ENCODE measurements at regions not wholly inside any gene's neighbourhood (a gene's known extent, or its start where the extent isn't known, plus 50 kb on each side); places are given as distances from the start of the nearest gene placed in this dataset.

DNA sequence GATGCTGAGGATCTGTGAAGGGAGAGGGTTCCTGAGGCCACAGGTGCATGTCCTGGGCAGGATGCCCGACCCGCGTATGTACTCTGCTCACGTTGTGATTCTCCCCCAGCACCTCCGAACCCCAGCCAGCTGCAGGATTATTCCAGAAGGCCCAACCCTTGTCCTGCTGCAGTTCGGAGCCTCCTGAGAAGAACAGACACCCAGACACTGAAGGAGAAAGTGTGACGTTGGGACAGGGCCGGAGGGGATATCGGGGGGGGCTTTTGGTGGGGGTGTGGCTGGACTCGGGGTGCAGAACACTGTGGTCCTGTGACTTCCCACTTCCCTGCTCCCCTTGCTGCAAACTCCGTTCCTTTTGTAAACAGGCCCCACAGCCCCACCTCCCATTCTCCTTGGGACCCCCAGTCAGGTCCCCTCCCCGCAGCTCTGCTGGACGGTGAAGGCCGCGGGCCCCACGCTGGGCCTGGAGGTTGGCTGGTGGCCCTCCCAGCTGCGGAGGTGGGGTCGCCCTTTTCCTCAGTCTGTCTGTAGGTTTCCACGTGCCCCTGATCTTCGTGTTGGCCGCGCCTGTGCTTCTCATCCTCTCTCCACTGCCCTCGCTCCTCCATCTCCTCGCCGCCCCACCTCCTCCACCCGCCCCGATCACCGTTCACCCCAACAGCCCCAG, 83.0 kb upstream of the ADRA2C start:
- DNase-seq = no peak

GRCh38 chr4:3682236-3683076, 83.7 kb upstream of the ADRA2C start:
- no peak for DNase-seq

DNA sequence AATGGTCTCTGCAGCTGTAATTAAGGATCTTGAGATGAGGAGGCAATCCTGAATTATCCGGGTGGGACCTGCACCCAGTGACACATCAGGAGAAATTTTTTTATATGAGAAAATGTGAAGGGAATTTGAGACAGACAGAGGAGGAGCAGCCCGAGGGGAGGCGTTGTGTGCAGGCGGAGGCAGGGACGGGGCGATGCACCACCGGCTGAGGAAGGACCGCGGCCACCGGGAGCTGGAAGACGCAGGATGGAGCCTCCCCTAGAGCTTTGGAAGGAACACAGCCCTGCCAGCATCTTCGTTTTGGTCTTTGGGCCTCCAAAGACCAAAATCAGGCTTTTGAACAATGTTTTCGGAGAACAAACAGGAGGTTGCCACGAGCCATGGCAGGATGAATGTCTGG, 85.0 kb upstream of the ADRA2C start:
- no peak for DNase-seq

GRCh38 chr4:3680656-3681055, 85.5 kb upstream of the ADRA2C start:
- DNase-seq = no peak

- DNase-seq = no peak
These were observed 86.3 kb upstream of the ADRA2C start for GRCh38 chr4:3679851-3680311.

DNA sequence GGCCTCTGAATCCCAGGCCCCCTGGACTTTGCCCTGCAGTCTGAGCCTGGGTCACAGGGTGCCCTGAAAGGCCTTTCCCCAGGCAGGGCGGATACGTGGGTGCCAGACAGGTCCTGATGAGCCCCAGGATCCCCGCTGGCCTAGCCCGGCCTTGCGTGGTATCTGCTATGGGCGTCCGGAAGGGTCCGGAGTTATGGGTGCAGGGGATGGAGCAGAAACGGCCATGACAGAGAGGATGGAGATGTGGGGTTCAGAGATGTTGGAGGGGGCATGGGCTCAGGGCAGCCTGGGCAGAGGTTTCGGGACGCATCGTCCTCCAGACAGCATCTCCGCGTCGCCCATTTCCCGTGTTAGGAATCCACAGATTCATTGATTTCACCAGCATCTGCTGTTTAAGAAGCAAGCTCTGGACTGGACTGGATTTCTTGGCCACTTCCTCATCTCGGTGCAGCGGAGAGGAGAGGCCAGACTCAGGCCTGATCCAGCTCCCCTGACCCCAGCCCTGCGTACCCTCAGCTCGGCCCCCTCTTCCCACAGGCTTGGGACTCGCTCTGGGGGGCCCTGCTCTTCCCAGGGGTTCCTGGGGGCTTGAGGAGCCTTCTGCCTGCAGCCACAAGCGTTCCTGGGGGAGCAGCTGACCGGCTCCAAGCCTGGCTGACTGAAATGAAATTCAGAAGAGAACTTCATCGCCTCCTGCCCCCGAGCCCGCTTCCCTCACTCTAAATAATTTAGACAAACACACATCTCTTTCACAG, 86.9 kb upstream of the ADRA2C start:
- DNase-seq = no peak

- peak; percentile 10 for DNase-seq
These were observed 88.5 kb upstream of the ADRA2C start for GRCh38 chr4:3677748-3678070.

DNA sequence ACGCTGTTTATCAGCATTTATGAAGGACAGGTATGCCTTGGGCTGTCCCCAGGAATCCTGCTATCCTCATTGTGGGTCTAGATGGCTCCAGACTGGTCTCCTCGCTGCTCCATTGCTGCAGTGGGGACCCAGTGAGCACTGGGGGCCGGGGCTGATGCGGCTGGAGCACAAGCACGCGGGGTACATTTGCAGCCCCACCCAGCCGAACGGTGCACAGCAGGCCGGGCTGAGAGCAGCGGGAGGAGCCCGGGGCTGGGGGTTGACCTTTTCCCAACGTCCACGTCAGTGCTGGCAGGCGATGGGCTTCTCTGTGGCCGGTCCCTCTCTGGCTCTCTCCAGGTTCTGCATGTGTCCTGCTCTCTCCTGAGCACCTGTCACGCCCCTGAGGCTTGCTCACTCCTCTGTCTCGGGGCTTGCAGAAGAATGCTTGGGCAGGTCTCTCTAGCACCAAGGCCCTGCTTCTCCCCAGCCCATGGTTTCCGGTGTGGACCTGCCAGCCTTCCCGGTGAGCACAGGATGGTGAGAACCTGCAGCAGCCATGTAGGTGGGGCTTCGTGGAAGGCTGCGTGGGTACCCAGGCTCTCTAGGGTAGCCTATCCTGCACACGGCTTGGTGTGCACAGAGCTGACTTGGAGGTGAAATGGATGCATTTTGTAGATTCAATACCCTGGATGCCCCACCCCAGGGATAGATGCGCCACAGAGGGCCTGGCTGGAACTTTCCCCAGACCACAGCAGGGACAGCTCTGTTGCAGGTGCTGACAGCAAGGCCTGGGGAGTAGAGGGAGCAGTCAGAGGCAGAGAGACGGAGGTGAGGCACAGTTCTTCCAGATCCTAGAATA, 89.1 kb upstream of the ADRA2C start:
- DNase-seq = no peak

GRCh38 chr4:3676196-3676595, 90.0 kb upstream of the ADRA2C start:
- DNase-seq = no peak

DNA sequence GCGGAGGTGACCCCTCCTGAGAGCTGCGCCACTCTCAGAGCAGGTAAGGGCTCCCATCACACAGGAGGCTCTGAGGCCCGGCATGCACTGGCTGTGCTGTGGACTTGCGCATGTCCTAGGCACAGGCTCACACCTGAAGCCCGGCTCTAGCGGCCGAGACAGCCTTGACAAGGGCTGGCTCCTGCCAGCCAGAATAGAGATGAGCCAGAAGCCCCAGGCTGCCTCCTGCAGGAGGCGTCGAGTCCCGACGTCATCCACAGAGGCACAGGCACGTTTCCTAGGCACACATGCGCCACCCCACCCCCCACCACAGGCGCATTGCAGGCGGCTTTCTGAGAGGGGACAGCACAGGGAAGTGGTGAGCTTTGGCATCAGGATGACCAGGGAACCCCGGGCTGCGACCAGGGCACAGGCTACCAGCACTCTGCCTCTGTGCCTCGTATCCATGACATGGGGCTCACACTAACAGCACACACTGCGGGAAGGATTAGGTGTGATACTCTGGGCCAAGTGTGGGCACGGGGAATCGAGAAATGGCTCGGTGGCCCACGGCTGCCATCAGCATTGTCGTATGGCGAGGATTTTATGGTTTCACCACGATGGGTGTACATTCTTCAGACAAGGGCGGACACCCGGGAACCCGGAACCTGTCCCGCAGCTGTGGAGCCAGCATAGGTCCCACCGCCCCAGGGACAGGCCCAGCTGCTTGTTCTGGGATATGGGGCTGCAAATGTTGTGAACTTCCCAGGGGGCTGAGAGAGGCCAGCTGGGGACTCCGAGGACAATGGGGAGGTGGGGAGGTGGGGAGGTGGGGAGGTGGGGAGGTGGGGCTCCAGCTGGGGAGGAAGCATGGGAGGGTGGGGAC, 90.7 kb upstream of the ADRA2C start:
- DNase-seq = no peak

- DNase-seq = no peak
These were observed 91.7 kb upstream of the ADRA2C start for GRCh38 chr4:3674479-3674851.

GRCh38 chr4:3673716-3674478, 92.3 kb upstream of the ADRA2C start:
- DNase-seq = no peak

GRCh38 chr4:3673176-3673575, 93.0 kb upstream of the ADRA2C start:
- DNase-seq = no peak

- no peak for DNase-seq
These were observed 93.7 kb upstream of the ADRA2C start for GRCh38 chr4:3672465-3672831.

DNA sequence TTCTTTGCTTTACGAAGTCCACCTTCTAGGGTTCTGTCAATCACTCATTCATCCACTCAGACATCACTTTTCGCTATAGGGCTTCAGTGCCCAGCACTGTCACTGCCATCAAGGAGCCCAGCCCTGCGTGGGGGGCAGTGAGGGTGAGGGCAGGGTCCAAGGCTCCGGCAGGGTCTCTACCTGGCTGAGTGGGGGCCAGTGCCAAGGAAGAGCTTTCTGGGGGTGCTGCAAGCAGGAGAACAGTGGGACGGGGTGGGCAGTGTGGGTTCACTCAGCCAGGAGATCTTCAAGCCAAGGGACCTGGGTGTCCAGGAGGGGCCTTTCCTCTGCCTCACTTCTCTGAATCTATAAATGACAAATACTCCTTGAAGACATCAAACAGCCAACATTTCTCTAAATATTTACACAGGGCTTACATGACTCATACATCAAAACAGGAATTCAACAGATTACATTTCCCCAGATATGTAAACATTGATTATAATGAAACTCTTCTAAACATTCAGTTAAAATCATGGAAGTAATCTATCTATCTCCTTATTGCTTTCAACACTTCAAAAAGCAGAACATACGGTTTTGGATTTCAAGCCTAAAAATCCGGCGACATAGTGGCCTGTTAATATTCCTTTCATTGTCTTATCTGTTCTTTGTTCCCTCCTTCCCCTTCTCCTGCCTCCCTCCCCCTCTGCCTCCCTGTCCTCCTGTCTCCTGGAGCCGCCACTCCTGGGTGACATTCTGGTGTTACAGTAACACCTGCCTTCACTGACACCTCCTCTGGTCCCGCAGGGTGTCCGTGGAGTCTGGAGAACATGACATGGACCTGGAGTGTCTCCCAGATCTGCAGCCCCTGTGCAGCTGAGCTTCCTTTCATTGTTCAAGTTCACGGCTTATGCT, 94.4 kb upstream of the ADRA2C start:
- DNase-seq = no peak

DNA sequence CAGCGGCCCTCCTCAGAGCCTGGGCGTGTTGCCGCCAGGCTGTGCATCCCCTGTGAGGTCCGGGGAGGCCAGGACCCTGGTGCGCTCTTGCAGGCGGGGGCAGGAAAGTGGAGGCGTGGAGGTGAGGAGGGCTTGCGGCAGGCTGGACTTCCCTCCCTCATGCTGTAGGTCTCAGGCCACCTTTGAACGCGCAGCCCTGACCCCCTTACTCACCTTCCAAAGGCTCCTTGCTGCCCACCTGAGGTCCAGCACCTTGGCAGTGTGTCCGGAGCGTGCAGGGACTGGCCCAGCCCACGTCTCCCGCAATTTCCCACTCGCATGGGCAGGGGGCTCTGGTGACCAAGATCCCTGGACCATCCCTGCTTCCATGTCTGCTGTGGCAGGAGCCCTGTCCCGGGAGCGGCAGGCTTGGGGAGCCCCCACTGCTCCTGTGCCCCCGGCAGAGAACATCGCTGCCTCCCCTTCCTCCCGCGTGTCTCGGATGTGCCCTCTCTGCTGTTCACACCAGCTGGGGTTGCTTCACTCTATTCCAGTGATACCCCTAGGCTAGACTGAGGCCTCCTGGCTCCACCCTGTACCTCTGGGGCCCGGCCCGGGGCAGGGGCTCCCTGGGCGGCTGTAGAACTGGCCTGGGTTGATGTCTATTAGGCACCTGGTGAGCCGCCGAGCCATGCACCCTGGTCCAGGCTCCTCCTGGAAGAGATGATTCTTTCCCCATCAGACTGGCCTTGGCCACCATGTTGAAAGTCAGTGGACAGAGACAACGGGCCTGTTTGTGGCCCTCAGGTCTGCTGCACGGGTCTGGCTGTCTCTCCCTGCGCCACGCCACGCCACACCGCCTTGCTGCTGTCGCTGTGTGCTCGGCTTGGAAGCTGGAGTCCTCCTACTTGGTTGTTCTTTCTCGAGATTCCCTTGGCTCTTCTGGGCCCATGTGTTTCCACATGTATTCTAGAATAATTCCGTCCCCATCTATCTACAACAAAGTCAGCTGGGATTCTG, 95.4 kb upstream of the ADRA2C start:
- no peak for DNase-seq

DNA sequence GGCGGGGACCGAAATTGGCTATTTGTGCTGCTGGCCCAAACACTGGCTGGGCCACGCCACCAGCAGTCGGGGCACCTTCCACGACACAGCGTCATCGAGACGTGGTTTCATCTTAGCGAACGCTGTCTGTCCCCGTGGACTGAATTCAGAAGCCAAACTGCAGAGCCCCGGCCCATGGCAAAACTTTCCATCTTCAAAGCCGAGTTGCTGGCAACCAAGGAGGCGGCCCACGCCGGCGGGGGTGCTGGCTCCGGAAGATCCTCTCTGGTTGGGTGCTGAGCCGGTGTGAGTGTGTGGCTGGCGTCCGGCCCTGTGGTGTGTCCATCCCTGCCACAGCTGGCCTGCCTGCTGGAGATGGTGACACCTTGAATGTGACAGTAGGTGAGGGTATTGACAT, 96.6 kb upstream of the ADRA2C start:
- DNase-seq = no peak

DNA sequence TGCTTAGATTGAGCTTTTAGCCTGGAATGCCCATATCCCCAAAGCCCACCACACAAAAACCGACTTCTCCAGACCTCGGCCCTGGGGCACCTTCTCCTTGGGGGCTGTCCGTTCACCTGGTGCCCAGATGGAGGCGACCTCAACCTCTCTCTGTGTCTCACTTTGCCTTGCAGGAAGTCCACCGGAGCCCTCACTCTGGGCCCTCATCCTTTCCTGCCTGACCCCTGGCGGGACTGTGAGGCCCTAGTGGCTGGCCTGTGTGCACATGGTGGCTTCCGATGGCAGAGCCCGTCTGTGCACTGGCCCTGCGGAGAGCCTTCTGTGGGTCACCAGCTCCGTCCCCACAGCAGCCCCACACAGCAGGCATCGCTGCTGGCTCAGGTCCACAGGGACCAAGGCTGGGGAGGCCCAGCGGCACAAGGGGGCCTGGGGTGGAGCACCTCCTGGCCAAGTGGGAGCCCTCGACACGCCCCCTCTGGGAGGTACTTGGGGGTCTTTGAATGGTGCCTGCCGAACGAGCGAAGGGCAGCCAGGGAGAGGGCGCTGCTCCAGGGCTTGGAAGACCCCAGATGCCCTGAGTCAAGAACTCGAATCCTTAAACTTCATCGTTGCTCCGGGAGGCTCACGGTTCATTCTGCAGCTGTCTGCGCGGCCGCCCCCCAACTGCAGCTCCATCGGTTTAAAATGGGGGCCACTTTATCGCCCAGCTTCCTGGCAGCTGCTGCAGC, 97.2 kb upstream of the ADRA2C start:
- DNase-seq = no peak
